ENCODE measurements at regions not wholly inside any gene's neighbourhood (a gene's known extent, or its start where the extent isn't known, plus 50 kb on each side); places are given as distances from the start of the nearest gene placed in this dataset.
"Not testable (repeated sequence)": the region's sequence is repeated elsewhere in the genome, so short reads cannot be mapped to it uniquely, and the experiment has no call there.

DNA sequence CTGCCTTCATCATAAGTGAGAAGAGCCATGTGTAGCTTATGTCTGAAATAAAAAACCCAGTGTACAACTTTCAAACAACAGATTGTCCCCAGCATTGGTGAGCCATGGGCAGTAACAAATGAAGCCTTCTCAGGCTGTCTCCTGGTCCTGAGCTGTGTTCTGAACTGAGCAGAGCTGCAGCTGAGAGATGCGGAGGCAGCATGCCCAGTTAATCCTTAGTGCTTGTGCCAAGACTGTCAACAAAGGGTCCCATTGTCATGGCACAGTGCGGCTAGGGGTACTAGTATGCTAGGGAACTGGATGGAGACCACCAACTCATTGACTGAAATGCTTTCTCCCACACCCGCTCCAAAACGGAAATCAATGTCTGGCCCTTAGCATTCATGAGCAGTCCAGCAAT, 154.3 kb downstream of the RMST start:
- no peak for DNase-seq

DNA sequence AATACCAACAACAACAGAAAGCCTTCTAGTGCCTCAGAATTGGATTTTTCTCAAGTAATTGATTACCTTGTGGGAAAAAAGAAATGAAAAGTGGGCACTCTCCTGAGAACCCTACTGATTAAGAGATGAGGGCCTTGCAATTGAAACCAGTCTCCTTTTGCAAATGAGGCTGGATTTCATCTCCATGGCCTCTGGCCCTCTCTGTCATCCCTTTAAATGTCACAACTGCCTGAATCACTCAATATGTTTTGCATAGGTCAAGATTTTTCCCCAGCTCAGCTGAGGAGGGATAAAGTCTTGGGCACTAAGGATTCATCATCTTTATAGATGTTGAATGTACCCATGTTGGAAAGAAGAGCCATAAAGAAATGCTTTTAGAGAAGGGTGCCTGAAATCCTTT, 166.4 kb downstream of the RMST start:
- no peak for DNase-seq

- DNase-seq = no peak
Measured at GRCh38 chr12:97629382-97629781, 166.8 kb downstream of the RMST start.

DNA sequence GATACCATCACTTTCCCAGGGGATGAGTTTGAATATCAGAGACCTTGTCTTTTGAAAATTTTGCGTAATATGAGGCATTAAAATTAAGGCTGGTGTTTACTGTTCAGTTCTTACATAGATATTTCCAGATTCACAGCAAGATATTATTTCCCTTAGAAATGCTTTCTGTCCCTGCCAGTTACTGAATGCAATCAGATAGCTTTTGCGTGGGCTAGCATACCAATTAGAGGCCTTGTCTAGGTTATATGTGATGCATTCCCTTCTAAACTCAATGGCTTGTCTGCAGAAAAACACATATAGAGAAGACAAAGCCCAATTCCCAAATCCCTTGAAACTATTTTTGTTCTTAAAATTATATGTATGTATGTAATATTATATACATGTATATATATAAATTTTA, 167.8 kb downstream of the RMST start:
- DNase-seq = no peak

DNA sequence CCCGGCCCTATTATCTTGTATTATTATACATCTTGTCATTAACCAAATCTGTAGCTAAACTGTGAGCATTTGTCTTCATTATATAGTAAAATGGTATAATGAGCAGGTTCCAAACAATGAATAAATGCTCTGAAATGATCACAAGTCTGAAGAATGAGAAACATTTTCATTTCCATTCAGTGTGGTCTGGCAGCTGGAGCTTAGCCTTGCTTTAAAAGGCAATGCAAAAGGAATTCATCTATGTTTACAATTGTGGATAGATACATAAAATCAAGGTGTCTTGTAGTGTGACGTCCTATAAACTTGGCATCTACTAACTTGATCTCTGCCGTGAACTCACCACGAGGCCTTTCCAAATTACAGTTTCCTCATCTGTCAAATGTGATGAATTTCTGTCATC, 168.3 kb downstream of the RMST start:
- no peak for DNase-seq

GRCh38 chr12:97637770-97638169, 175.2 kb downstream of the RMST start:
- no peak for DNase-seq

DNA sequence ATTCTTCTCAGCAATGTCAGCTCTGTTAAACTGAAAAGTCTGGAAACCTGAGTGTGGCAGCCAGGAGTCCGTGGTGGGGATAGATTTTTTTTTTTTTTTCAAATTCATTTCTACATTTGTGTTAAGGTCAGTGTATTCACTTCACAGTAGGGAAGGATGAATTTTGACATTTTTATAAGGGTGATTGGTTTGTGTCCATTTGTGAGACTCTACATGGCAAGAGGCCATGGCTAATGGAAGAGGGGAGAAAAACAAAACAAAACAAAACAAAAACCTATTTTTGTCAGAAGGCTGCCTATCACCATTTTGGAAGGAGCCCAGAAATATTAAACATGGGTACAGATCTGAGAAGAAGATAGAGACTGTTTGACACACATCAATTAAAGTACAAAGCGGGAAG, 176.1 kb downstream of the RMST start:
- DNase-seq = no peak

DNA sequence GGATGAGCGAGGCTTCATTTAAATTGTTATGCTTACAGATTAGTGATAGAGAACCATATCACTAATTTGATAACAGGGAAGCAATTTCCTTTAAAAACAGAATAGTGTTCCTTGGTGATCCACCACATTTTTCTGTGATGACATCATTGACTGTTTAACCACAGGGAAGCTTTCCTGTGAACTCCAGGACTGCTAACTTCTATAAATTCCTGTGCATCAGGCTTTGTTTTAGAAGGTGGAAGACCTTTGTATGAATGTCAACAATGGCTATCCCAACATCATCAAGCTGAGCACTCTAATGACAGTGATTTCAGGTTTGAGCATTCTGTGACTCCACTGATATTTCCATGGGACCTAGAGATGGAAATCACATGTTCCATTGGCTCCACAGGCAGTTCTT, 177.1 kb downstream of the RMST start:
- no peak for DNase-seq

GRCh38 chr12:97640826-97641225, 178.2 kb downstream of the RMST start:
- DNase-seq = no peak

DNA sequence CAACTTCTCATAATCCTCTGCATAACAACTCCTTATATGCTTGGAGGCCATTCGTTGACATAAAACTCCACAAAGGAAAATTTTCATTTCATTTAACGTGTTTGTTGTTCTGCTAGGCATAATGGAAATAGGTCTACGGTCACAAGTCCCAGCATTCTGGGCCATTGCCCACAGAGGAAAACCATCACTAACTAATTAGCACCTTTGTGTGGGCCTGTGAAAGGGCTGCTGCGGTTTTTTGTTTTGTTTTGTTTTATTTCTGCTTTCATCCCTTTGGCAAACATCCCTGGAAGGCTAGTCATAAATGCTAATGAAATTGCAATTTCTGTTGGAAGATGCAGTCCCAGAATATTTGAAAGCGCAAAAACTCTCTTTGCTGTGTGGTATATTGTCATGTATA, 180.3 kb downstream of the RMST start:
- DNase-seq = no peak

DNA sequence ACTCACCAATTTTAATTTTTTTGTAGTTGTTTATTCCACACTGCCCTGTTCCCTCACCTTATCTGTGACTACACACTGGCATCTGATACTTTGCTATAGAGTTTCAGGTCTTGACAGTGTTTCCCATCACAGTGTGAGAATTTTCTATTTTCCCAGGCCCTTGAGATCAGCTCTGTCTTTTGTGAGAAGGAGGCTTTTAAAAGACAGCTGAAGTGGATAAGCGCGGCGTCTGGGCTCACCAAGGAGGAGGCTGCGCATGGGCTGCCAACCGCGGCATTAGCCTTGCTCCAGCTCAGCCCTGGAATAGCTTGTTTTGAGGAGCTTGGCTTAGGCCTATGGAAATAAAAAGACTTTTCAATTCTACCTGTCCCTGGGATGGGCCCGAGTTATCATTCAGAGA, 181.3 kb downstream of the RMST start:
- no peak for DNase-seq

DNA sequence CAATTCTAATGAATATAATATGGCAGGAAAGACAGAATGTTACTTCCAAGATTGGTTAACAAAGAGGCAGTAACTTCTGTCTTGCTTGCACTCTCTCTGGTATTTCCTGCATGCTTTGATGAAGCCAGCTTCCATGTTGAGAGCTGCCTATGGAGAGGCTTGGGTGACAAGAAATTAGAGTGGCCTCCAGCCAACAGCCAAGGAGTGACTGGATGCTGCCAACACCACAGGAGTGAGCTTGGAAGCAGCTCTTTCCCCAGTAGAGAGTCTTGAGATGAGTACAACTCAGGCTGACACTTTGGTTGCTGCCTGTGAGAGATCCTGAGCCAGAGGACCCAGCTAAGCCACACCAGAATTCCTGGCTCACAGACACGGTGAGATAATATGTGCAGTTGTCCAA, 183.1 kb downstream of the RMST start:
- DNase-seq = no peak

GRCh38 chr12:97647142-97647541, 184.5 kb downstream of the RMST start:
- DNase-seq = no peak

- DNase-seq = no peak
Measured at GRCh38 chr12:97650242-97650641, 187.6 kb downstream of the RMST start.

GRCh38 chr12:97656548-97656947, 193.9 kb downstream of the RMST start:
- not testable (repeated sequence) for DNase-seq

DNA sequence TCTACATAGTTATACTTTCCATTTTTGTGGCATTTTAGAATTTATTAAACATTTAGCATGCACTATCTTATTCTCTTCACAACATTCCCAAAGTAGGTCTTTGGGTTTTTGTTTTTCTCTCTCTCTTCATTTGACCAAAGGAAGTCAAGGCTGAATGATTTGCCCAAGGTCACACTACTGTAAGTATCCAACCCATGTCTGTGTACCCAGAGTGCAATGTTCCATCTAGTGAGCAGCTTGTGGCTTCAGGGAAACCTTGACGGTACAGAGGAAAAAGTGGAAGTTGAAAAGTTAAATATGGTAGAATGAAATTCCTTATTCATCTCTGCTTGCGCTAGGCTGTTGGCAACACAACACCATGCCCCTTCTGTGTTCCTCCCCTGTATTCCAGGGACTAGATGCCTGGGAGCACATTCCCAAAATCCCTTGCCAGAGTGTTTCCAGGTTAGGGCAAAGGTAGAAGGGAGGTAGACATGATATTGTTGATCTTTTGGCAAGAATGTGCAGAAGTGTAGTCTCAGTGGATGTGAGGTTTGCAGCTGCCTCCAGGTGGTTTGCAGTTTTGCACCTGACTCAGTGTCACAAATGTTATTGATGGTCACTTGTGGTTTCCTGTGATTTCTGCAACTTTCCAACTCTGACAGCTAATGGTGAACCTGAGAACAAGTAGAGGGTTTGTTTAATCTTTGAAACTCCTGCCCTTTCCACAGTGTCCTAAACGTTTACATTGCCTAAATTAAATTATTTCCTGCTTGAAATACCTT, 196.7 kb downstream of the RMST start:
- no peak for DNase-seq

- no peak for DNase-seq
Measured at GRCh38 chr12:97666263-97666662, 203.7 kb downstream of the RMST start.

GRCh38 chr12:97672870-97673269, 210.3 kb downstream of the RMST start:
- no peak for DNase-seq

DNA sequence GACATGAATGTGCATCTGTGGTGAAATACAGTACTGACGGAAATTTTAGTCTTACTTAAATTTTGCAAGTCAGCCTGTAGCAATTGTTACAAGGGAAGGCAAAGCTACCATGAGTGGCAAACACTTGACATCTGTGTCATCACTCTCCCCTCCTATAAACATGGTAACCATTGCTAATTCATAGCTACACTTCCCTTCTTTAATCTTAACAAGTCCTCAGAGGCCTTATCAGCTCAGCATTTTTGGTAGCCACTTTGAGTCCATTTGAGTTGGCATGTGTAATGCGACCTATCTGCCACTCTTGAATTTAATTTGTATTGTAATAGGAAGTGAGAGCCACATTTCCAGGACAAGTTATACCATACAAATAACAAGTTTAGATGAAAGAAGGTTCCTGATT, 218.1 kb downstream of the RMST start:
- DNase-seq = no peak

DNA sequence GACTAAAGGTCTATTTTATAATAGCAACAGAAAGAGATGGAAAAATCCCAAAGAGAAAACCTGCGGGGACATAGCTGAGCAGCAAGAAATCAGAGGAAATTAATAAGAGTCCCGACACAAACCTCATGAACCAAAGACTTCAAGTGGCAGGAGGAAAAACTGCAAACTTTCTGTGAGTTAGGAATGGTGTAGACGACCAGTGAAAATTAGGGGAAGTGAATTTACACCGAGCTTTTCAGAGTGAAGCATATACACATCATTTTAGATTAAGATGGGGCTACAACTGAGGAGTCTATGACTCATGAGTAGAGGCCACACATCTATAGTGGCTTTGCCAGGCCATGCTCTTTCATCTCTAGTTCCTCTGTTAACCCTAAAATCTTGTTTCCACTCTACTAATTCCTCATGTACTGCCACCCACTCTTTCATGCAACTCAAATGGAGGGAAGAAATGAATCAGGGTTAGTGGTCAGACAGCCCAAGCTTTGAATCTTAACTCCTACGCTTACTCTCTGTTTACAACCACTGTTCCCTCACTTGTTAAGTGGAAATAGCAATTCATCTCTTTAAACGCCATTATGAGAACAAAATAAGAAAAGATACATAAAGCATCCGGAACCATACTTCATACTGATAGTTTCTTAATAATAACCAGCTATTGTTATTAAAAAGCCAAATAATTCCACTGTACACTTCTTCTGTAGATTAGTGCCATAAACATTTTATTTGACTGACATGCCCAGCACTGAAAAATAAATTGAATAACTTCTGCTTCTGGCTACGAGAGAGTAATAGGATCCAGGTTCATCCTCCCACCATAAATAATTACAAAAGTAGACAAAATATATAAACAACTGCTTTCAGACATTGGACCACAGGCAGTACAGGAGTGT, 219.3 kb downstream of the RMST start:
- DNase-seq = no peak

GRCh38 chr12:97685360-97685759, 222.8 kb downstream of the RMST start:
- DNase-seq = no peak

DNA sequence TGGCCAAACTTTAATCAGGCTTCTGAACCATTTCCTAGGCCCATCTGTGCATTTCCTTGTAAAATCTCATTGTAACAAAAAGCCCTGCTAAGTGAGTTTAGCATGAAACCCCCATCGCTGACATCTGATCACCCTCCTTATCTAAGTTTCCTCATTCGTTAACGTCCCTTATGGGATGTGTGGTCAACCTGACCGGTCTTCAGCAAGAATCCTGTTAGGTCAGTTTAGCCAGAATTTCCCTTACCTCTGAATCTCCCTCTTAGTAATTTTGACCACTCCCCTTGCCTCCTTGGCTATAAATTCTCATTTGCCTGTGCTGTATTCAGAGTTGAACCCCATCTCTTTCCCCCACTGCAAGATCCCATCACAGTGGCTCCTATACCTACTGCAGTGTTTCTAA, 239.3 kb downstream of the RMST start:
- DNase-seq = no peak

DNA sequence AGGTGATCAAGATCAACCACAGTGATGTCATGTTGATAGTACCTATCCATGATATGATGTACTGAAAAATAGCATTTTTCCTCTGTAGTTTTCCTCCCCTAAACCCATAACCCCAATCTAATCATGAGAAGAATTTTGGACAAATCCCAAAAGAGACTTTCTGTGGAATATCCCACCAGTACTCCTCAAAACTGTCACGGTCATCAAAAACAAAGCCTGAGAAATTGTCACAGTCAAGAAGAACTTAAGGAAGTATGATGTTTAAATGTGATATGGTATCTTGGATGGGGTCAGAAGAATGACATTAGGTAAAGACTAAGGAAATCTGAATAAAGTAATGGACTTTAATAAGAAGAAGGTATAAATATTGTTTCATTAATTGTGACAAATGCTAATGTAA, 248.8 kb downstream of the RMST start:
- DNase-seq = no peak

DNA sequence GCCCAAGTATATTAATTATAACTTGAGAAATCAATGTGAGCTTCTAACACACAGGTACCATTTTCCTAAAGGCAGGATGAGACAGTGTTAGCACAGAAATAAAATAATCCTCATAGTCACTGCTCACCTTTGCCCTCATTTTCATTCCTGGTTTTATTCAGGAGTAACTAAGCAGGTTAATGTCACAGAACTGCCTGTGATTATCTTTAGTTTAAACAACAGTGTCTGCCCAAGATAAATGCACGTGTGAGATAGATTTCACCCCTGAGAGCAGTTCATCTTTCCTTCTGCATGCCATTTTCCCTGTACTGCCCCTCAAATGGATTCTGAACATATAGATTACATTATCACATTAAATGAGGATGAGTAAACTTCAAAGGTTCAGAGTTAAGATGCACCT, 250.7 kb downstream of the RMST start:
- no peak for DNase-seq
